GM20000 (cell line): ENCODE measurements at regions not wholly inside any gene's neighbourhood (a gene's known extent, or its start where the extent isn't known, plus 50 kb on each side); places are given as distances from the start of the nearest gene placed in this dataset.

ENCODE experiments used
- DNase-seq: peaks from one replicate; pipeline ENCODE4 v3.0.0; 2012; ENCODE audit warnings: low spot score
- TF ChIP-seq, protein P1 (sequence below): IDR thresholded peaks from 2 replicates; pipeline ENCODE4 v1.5.1; 2012; ENCODE audit warnings: mild to moderate bottlenecking, control low read depth; ENCODE audit errors: extremely low read depth, missing control alignments

DNA sequence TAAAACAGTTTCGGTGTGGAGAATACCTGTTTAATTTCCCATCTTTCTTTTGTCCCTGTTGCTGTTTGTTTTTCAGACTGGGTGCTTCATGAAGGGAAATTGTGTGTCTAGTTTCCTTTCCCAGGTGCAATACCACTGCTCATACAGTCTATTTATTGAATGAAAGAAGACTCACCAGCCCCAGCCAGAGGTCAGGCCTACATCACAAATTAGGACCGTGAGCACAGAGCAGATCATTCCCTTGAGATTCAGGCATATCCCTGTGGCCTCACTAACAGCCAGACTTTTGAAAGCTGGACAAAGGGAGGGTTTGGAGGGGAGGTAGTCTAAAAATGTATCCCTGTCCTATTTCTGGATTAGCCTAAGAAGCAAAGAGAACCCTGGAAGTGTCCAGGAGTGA lies 278.9 kb downstream of the IRS1 start:
- TF ChIP-seq, protein P1, sequence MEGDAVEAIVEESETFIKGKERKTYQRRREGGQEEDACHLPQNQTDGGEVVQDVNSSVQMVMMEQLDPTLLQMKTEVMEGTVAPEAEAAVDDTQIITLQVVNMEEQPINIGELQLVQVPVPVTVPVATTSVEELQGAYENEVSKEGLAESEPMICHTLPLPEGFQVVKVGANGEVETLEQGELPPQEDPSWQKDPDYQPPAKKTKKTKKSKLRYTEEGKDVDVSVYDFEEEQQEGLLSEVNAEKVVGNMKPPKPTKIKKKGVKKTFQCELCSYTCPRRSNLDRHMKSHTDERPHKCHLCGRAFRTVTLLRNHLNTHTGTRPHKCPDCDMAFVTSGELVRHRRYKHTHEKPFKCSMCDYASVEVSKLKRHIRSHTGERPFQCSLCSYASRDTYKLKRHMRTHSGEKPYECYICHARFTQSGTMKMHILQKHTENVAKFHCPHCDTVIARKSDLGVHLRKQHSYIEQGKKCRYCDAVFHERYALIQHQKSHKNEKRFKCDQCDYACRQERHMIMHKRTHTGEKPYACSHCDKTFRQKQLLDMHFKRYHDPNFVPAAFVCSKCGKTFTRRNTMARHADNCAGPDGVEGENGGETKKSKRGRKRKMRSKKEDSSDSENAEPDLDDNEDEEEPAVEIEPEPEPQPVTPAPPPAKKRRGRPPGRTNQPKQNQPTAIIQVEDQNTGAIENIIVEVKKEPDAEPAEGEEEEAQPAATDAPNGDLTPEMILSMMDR = no peak
- DNase-seq = no peak

DNA sequence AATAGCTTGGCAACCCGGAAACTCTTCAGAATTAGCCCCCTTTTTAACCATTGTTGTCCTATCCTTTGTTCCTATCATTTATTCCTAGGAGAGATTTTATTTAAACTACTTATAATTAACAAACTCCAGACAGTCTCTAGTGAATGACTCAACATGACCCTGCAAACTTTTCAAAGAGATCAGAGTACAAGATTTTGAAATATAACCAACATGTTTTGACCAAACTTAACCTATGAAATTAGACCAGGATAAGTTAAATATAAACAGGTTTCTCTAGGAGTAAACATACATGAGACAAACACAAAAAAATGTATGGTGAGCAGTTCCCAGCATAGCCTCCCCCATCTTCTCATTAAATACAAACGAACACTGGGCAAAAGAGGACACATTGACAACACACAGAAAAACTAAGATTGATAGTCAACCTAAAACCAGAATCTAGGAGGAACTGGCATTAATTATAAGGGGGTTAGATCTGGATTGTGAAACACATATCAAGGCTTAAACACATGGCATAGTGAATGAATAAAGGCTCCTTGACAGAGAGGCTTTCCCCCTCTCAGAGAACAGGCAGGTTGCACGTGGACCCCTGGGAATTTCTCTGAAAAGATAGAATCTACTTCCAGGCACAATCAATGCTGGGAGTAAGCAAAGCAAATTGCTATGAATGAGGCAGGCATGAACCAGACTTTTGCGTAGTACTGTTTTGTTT lies 284.1 kb downstream of the IRS1 start:
- TF ChIP-seq, protein P1 = no peak
- no peak for DNase-seq

DNA sequence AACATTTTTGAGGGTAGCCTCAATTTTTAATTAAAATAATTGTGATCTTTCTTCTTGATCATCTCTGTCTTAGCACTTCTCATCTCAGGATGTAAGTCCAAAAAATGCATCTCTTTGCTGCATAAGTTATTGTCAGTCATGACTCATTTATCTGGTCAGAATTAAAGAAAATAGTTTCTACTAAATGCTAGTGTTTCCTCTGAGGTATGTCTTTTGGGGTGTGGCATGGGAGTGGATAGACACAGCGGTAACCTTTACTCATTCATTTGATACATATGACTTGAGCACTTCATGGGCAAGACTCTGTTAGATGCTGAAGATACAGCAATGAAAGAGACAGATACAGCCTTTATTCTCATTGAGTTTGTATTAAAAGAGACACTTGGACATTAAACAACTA lies 284.7 kb downstream of the IRS1 start:
- no peak for DNase-seq

DNA sequence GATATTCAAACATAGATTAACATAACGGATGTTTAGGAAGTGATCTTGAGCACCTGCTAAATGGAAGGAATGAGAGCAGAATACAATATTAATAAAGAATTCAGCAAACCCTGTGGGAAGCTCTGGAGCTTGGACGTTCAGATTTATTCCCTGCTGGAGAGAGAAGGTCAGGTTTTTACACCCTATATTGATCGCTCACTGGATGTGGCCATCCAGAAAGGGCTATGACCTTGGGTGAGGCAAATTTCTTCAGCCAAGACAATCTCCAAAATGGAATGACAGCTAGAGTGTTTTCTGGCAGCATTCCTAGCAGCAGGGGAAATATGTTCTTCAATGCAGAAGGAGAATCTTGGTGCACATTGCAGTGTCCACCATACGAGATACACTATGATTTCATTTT lies 288.3 kb downstream of the IRS1 start:
- TF ChIP-seq, protein P1 = no peak
- DNase-seq = no peak

More for the DNA sequence above, 284.7 kb downstream of the IRS1 start:
- TF ChIP-seq, protein P1 = no peak

DNA sequence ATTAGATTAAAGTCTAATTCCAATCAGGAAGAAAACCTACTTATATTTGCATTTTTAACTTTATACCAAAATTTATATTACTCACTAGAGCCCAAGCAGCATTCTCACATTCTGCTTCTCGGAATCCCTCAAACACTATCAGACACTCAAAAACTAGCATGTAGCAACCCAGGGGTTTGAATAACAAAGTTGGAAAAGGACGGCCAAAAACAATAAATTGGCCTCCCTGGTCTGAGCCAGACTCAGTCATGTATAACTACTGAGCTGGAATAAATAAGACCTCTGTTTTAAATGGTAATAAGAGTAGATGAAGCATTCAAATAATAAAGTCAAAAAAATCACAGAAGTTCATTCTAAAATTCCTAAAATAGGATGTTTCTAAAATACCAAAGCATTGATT lies 290.9 kb downstream of the IRS1 start:
- TF ChIP-seq, protein P1 = no peak
- no peak for DNase-seq

DNA sequence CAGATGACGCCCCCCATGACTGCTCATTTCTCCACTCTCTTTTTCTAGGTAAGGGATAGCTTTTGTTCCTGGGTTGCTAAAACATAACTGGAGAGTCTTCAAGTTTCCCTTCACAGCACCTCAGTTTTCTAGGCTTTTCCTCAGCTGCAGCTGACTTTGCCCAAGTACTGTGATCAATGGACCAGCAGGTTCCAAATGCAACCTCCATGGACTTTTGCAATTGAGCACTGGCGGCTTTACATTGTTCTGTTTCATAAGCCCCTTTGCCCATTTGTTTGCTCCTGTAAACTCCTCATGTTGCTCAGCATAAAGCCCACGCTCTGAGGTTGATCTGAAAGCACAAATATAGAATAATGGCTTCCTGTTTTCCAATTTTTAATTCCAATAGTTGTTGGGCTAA lies 291.6 kb downstream of the IRS1 start:
- TF ChIP-seq, protein P1 = no peak

DNA sequence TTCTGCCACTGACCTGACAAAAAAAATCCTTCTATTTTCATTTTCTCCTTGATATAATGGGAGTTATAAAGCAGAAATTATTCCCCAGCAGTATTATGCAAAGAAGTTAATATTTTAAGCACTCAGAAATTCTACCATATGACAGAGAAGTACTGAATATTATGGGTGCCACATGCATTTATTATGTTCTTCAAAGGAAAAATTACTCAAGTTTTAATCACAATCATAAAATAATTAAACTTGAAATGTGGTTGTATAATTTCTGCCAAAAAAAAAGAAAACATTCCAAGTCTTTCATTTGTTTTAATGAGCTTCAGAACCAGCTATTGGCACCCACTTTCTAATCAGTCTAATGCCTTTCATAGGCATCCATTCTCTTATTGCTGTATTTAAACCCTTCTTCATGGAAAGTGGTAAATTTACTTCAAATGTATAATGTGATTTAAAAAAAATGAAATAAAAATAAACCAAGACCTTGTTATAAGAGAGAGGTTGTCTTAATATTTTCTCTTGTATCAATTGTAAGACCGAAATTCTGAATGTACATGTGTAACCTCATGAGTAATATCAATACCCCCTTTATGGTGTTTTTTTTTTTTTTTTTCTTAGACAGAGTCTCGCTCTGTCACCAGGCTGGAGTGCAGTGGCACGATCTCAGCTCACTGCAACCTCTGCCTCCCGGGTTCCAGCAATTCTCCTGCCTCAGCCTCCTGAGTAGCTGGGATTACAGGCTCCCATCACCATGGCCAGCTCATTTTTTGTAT lies 302.3 kb downstream of the IRS1 start:
- TF ChIP-seq, protein P1 = no peak
- DNase-seq = no peak

More for the DNA sequence above, 291.6 kb downstream of the IRS1 start:
- DNase-seq = no peak
